HT-29 (cell line): ENCODE measurements at regions not wholly inside any gene's neighbourhood (a gene's known extent, or its start where the extent isn't known, plus 50 kb on each side); places are given as distances from the start of the nearest gene placed in this dataset.

Experiments
- DNase-seq: peaks from one replicate; pipeline ENCODE4 v3.0.0-alpha.2; 2015; ENCODE audit warnings: low spot score

DNA sequence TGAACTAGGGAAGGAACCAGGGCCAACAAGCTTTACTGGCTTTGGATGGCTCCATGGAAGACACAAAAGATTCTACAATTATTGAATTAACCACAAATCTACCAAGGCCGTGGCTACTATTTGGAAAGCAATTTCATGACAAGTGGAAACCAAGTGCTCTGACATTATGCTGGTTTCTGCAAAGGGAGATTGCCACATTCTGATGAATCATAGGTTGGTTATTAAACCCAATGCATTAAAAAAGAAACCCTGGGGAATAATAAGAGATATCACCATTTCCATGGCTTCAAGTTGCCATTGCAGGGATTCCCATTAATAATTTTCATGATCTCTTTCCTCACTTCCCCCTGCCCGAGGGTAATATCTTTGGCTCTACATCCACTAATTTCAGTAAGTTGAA, 359.2 kb upstream of the NCAM2 start:
- no peak for DNase-seq

- DNase-seq: no peak
Observed at GRCh38 chr21:20641241-20641640, 357.0 kb upstream of the NCAM2 start.

DNA sequence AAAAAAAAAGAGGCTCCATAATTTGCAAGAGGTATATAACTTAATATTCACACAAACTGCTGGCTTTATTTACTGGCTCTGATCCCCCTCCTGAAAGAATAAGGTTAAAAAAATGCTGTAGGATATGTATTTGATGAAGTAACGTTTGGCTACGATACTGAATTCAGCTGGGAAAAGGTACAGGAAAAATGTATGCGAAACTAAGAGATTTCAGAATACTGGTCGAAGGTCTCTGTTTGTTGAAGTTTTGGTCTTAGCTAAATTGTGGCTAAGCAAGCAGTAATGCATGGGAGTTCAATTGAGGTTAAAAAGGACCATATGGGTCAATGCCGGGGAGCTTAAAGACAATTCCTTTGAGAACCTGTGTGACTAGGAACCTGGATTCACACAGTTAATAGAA, 355.5 kb upstream of the NCAM2 start:
- DNase-seq: no peak

GRCh38 chr21:20644552-20644951, 353.7 kb upstream of the NCAM2 start:
- no peak for DNase-seq

- DNase-seq: no peak
Observed at GRCh38 chr21:20645344-20645743, 352.9 kb upstream of the NCAM2 start.

DNA sequence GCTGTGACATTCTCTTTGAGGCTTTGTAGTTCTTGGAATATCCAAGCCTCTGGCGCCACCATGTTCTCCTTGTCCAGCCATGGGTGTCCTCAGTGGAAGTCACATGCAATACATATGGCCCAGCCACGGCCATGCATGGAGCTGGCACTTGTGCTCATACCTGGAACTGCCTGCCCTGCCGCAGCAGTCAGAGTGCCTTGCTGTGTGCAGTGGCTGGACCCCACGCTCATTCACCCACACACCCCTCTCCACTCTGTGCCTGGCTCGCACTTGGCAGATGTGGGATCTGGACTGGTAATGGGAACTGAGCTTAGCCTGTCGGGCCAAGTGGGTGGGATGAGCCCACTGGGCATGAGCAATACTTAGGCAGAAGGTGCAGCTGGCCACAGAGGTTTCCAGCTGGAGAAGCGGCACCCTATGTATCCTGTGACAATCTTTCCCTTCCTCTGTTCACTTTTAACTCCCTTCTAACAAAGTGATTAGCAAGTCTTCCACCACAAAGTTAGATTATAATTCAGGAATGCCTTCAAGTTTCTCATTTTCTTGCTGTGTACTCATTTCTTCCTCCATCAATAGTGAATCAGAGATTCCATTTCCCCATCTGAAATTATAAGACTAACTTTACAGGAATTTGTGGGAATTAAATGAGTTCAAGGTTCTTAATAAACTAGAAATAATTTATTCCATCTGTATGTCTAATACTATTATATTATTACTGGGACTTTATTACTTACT, 351.6 kb upstream of the NCAM2 start:
- no peak for DNase-seq

GRCh38 chr21:20647607-20648006, 350.6 kb upstream of the NCAM2 start:
- DNase-seq: no peak

DNA sequence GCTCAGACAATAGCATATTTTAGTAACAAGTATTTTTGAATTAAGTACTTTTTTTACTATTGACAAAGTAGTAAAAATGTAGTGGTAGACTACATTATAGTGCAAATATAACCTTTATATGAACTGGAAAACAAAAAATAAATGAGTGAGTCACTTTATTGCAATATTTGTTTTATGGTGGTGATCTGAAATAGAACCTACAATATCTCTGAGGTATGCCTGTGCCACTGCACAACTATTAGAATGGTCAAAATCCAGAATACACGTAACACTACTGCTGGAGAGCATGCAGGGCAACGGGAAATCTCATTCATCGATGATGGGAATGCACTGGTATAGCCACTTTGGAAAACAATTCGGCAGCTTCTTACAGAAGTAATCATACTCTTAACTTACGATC, 349.0 kb upstream of the NCAM2 start:
- no peak for DNase-seq

DNA sequence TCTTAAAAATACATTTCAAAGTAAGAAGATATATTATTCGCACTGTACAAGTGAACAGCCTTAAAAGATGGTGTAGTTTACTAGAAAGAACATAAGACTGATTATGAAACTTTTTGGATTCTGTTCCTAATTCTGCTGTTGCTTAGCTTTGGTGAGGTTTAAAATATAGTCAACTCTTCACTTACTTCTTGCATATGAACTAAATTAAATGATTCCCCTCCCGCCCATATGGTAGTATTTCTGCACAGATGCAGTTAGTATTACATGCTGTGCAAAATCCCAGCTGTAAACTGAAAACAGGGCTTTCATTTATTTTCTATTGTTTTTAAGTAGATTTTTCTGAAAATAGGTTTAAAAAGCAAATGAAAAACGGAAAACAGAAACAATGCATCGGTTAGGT, 345.4 kb upstream of the NCAM2 start:
- no peak for DNase-seq

- DNase-seq: no peak
Observed at GRCh38 chr21:20661246-20661645, 337.0 kb upstream of the NCAM2 start.

DNA sequence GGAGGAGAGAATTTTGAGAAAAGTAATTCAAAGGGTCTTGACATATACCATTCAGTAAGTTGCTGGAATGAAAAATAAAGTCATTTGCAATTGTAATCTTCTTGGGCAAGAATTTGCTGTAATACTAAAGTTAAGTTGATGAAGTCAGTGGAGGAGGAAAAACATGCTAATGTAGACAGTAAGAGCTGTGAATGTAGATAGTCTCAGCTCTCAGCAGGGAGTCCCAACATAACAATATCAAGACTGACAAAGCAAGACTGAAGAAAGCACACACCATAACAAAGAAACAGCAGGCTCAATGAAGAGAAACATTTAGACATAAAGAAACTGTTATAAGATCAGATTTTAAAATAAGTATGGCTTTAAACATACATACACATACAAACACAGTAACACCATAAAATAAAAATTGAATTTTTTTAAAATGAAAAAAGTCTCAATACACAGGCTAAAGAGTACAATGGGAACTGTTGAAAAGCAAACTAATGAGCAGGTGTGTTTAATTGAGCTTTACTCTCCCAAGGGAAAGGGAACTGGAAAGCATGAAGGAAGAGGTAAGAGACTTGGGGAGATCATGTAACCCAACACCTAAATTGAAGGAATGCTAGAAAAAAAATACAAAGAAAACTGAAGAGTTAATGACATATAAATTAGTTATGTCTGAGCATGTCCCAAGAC, 336.3 kb upstream of the NCAM2 start:
- no peak for DNase-seq

GRCh38 chr21:20662514-20662913, 335.7 kb upstream of the NCAM2 start:
- DNase-seq: no peak

DNA sequence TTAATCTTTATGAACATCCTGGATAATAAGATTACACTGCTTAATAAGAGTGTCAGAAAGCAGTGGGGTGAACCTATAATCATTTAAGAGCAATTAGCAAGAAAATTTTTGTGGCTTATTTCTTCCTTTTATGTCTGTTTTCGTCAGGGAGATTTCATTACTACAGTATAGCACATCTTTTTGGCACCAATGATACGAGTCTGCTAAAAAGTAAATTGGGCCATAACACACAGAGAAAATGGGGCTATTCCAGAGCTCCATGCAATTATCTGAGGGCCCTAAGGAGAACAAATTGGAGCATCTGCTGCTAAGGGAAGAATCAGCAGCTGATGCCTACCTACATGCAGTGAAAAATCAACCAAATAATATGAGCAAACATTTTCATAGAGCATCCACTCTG, 330.3 kb upstream of the NCAM2 start:
- DNase-seq: no peak

DNA sequence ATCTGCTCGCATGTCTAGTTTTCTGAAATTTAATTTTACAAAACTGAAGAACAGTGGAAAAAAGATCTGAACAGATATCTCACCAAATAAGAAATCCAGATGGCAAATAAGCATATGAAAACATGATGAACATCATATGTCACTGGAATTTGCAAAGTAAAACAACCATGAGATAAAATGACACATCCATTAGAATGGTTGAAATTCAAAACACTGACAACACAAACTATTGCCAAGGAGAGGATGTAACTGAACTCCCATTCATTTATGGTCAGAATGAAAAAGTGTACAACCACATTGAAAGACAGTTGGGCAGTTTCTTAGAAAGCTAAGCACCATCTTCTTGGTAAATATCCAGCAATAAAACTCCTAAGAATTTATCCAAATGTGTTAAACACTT, 312.7 kb upstream of the NCAM2 start:
- no peak for DNase-seq

DNA sequence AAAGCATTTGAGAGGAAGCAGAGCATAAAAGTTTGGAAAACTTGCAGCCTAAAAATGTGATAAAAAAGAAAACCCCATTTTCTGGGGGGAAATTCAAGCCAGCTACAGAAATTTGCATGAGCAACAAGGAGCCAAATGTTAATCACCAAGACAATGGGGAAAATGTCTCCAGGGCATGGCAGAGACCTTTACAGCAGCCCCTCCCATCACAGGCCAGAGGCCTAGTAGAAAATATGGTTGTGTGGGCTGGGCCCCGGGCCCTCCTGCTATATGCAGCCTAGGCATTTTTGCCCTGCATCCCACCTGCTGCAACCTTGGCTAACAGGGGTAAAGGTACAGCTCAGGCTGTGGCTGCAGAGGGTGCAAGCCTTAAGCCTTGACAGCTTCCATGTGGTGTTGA, 299.6 kb upstream of the NCAM2 start:
- DNase-seq: no peak

- DNase-seq: no peak
Observed at GRCh38 chr21:20701235-20701634, 297.0 kb upstream of the NCAM2 start.

DNA sequence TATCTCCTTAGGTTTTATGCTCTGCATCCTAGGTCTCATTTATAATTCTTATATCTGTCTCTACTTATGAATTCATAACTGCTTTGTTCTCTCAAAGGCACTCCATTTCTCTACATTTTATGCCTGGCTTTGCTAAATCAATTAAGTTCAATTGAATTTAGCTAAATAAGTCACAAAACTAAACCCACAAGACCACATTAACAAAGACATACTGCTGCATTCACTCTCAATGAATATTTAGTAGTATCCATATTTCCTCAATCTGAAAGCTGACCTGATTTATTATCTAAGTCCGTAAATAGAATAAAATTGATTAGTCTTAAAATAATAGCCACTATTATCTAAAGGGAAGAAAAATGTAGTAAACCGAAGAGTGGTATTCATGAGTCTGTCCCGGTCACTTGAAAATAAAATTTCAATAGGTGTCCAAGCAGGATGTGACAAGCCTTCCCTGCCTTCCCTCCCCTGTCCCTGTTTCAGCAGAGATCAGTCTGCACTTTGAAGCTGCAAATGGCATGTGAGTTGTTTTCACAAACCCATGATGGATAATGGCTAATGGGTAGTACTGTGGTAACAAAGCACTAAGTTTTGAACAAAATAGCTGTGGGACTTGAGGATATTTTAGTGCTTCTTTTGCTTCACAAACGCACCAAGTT, 295.0 kb upstream of the NCAM2 start:
- no peak for DNase-seq

GRCh38 chr21:20720623-20721022, 277.6 kb upstream of the NCAM2 start:
- DNase-seq: no peak

GRCh38 chr21:20721151-20721550, 277.1 kb upstream of the NCAM2 start:
- no peak for DNase-seq

- no peak for DNase-seq
Observed at GRCh38 chr21:20728691-20729090, 269.5 kb upstream of the NCAM2 start.

DNA sequence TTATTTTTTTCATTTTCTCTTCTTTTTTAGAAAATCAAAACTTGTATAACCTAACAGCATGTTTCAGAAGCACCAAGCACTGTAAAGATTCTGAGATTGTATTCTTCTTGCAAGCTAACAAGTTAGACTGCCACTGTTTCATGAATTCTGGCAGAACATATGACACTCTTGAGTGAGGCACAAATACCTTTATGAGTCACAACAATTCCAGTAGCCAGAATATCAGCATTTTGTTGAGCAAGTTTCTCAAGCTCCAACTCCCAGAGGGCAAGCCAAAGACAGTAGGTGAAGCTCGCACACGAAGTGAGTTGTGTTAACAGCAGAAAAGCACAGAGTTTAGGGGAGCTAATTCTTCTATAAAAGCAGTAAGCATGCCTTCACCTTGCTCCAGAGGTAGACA, 268.8 kb upstream of the NCAM2 start:
- no peak for DNase-seq

- DNase-seq: no peak
Observed at GRCh38 chr21:20730441-20730840, 267.8 kb upstream of the NCAM2 start.

- DNase-seq: no peak
Observed at GRCh38 chr21:20735257-20735656, 263.0 kb upstream of the NCAM2 start.
